Kasumi-1 (cell line): ENCODE measurements at regions not wholly inside any gene's neighbourhood (a gene's known extent, or its start where the extent isn't known, plus 50 kb on each side); places are given as distances from the start of the nearest gene placed in this dataset.

Experiments used
- DNase-seq, 2 experiments: peaks; one replicate each; lab custom pipeline; 2025; lab: John Stamatoyannopoulos, UW

DNA sequence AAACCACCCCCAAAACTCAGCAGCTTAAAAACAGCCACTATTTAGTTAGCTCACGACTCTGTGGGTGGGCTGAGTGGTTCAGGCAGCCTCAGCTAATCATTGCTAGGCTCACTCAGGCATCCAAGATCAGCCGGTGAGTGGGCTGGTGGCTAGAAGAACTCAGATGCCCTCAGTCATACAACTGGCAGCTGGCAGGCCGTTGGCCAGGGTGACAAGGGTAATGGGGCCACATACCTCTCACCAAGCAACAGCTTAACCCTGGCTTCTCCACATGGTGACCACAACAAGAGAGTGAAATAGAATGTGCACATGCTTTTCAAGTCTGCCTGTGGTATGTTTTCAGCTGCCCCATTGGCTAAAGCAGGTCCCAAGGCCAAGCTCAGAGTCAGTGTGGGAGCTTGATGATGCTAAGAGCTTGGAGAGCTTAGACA lies 435.4 kb upstream of the TSHZ3 start:
- no peak for DNase-seq

DNA sequence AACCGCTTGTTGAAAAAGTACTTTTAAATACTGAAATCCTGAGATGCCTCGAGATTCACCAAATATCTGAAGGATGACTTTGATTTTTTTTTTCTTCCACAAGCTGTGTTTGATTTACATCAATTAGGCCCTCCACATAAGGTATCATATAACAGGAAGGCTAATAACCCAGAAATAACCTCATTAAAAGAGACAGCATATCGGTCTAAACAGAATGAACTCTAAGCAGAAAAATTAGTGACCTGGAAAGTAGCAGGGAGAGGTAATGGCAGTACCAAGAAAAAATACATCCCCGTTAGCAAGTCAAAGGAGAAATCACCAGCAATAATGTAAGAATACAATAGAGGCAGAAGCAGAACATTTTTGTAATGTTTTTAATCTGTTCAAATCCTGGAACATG lies 452.4 kb upstream of the TSHZ3 start:
- DNase-seq = no peak

DNA sequence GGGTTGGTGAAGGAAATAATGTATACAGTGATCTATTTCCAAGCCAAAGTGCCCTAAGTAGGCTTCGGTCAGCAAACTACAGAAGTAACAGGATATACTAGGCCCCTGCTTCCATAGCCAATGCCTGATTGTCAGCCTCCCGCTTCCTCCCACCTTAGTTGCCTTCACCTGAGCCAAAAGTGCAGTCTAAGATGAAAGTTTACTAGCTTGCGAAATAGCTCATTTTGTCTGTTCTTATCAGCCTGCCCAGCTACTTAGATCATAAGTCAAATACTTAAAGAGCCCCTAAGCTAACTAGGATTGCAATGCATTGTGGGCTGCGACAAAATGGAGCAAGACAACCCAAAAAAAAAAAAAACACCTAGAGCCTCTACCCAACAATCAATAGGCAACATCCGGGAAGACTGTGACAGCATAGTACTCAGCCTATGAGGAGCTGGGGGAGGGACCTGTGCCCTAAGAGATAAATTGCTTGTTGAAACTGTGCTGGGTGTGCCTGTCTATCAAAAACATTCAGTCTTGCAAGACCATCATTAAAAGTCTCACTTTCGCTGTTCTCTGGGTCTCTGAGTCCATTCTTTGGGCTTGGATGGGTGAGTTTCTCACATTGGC lies 454.7 kb upstream of the TSHZ3 start:
- DNase-seq = no peak

DNA sequence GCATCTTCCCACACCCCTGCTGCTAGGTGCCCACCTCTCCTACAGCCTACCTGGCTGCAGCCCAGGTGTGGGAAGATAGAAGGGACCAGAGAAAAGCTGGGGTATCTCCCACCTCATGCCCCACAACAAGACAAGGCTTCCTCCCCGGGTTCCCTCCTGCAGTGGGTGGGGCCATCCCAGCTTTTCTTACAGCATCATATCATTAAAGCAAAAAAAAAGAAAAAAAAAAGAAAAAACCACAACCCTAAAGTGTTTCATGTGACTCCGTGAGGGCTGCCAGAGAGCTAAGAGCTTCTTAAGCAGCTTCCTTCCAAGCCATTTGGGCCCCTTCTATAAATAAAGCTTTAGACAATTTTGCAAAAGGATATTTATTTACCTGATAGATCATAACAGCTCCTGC lies 455.4 kb upstream of the TSHZ3 start:
- no peak for DNase-seq

DNA sequence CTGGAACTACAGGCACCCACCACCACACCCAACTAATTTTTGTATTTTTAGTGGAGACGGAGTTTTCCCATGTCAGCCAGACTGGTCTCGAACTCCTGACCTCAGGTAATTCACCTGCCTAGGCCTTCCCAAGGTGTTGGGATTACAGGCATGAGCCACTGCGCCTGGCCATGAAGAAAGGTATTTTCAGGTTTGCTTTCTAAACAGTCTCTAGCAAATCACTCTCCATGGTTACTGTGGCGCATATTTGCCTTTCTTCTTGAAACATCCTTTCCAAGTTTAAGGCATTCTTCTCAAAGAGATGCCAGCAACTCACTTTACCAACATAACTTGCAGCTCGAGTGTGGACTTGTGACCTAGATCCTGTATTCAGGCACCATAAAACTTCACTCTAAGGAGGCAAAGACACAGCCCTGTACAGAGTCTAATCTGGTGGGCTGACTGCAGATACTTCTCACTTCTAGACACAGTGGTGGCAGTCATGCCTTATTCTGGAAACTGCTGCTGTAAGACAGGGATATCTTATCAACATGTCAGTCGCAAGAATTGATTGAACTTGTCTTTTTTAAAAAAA lies 461.4 kb upstream of the TSHZ3 start:
- DNase-seq = no peak

DNA sequence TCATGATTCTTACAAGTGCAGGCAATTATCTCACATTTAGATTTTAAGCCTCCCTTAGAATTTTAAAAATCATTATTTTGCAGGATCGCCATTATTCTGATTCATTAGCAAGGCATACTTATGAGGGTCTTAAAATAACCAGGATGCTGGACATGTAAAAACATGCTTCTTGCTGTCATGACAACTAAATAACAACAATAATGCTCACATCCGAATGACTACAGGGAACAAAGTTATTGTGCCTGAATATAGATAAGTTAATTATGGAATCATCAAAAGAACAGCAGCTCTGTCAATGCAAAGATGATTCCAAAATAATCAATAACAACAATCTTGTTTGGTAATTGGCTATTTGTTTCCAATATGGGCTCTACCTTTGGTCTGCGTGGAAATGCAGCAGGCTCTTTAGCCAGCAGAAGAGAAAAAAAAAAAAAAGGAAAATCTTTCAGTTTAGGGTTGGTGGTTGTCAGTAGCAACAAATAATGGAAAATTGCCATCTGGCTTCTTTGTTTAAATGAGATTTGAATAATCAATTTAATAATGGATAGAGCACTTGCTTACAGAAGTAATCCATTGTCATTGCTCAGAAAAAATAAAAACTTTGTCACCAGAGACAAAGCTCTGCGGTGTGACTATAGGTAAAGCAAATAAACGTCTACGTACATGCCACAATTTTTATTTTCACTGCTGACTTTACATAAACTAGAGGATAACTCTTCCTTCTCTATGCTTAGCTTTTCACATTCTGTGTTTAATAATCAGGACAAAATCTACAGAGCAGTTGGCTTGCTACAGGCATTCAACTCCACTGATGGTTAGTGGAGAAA lies 468.9 kb upstream of the TSHZ3 start:
- no peak for DNase-seq

DNA sequence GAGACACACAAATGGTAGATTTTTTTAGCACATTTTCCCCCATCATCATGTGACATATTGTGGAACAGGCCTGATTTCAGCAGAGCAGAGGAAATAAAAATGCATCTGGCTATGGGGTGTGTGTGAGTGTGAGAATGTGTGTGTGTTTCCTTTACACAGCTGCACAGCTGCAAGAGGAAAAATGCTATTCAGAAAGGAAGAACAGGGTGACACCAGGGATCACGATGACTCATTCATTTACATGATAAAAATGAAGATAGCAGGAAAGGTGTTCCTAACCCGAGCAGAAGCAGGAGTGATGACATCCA lies 469.5 kb upstream of the TSHZ3 start:
- no peak for DNase-seq

DNA sequence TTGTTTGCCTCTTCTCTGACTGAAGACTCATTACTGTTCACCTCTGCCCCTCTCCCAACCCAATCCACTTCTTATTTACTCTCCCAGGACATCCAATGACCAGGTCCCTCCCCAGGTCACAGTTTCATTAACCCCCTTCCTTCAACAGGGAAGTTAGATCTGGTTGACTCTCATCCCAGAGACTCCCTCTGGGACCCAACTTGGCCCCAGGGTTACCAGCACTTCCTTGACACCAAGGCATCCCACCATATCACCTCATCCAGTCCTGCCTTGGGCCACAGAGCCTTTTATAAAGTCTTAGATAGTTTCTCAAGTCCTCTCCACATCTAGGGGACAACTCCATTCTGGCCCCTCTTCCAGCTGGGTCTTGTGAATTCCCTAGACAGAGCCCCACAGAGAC lies 470.6 kb upstream of the TSHZ3 start:
- DNase-seq = no peak

DNA sequence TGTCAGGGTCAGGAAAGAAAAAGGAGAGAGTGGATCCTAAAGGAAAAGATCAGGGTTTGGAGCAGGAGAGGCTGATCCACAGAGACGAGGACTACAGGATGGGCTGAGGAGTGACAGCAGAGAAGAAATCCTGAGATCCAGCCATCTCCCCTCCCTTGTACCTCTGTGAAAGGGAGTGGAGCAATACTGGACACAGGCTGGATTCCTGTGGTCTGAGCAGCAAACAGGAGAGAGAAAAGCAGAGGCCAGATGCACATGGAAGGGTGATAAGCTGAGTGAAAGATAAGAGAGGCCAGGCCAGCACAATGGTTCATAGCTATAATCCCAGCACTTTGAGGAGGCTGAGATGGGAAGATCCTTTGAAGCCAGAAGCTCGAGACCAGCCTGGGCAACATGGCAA lies 472.1 kb upstream of the TSHZ3 start:
- no peak for DNase-seq

DNA sequence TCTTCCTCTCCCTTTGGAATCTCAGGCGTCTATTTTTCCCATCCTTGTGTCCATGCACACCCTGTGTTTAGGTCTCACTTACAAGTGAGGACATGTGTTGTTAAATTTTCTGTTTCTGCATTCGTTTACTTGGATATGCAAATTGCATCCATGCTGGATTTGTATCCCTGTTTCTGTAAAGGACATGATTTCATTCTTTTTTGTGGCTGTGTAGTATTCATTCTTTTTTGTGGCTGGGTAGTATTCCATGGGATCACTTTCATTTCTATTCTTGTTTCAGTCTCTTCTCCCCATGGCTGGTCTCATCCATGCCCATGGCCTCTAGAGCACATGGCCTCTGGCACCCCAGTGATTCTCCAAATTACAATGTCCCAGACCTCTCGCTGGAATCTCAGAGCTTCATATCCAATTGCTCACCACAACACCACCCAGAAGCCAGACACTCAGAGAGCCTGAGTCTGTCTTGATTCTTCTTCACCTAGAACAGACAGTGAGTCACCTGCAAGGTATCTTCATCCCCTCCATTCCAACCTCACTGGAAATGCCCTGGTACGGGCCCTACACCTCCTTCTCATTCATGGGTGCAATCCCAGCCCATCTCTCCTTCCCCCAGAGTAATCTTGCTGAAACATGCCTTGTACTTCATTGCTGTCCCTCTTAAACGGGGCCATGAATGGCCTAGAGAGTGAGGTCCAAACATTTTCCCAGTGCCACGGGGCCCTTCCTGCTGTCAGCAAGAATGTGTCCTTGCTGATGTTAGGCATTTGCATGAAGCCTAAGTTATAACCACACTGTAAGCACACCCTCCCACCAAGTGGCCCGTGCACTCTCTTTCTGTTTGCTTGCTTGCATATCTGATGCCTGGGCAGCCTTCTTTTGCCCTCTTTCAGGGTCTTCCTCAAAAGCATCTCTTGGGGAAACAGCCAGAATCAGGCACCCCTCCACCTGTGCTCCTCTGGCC lies 476.2 kb upstream of the TSHZ3 start:
- no peak for DNase-seq

DNA sequence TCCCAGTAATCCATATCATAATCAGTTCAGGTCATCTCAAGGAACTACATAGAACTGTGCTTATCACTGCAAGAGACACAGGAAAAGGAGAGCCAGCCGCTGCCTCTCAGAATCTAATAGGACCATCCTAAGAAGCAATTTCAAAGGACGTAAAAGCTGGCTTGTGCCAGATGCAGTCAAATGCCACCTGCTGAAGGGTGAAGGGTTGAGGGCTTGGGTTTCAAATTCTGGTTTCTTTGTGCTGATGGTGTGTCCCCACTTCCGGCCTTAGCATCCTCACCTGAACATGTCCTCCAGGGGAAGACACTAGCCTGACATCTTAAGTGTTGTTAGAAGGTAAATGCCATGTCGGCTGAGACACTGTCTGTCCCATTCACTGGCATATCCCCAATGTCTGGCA lies 477.1 kb upstream of the TSHZ3 start:
- DNase-seq = no peak

DNA sequence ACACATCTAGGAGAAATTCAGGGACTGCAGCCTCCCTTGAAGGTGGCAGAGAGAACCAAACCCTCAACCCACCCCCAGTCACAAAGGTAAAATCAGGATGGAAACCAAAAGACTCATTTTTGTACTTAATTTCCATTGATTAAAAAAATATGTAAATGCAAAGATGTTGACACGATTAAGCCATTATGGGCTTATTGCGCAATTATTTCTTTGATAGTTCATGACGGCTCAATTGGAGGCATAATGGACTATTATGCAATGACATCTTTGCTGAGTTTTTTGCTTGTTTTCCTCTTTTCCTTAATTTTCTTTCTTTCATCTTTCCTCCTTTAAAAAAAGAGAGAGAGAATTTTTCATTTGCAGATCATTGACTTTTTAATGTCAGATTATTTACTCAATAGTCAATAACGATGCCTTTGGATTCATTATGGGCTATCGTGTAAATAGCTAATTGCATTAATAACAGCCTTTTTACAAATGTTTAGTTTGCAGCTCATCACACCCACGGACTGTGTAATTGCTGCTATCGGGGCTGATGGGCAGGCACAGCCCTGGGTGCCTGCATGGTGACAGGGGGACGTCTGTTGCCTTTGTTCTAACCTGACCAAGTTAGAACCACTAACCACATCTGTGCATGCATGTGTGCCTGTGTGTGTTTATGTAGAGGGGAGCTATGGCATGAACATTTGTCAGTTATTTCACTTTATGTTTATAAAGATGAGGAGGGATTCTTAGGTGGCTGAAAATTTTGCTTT lies 482.4 kb upstream of the TSHZ3 start:
- no peak for DNase-seq

DNA sequence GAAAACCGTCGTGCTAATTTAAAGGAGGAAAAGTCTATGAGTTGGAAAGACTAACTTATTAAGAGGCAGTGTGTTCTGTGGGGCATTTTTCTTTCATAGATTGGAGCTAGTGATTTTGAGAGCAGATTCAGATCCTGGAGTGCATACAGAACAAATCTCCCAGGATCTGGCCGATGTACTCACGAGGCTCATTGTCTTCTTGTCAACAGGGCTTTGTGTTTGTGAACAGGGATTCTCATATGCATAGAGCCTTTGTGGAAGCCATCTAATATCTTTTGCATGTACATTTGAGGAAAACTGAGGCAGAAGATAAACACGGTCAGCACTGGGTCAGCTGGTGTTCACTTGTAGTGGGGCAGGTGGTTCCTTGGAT lies 482.9 kb upstream of the TSHZ3 start:
- no peak for DNase-seq

DNA sequence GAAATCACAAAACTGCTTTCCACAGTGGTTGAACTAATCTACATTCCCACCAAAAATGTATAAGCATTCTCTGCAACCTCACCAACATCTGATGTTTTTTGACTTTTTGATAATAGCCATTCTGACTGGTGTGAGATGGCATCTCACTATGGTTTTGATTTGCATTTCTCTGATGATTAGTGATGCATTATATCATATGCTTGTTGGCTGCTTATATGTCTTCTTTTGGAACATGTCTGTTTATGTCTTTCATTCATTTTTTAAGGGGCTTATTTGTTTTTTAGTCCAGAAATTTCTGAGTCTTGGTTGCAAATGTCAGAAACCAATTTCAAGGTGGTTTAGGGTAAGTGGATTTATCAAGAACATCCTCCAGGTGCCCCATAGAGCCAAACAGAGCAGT lies 484.8 kb upstream of the TSHZ3 start:
- no peak for DNase-seq

DNA sequence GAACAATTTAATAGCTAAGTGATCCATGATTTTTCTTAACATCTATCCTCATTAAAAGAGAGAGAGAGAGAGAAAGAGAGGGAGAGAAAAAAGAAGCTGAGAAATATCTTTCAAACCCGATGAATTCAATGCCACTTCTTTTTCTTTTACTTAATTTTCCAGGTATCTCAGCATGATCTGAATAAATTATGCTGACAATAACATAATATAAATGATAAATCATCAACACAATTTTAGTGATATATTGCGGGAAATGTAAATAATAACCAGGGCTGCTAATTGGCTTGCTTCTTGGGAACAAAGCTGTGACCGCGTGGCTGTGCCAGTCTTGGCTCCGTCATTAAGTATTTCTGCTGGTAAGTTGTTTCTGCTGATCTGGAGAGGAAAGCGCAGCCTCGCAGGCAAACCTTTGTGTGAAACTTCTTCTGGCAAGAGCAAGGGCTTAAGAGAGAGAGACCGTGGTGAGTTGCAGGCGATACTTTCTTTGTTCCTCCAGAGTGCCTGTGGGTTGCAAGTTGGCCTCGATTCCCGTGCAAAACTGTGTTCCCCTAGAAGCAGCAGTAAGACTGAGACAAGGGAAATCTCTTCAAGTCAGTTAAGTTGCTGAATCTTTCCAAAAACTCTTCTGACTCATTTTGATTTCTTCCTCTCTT lies 489.1 kb upstream of the TSHZ3 start:
- no peak for DNase-seq

DNA sequence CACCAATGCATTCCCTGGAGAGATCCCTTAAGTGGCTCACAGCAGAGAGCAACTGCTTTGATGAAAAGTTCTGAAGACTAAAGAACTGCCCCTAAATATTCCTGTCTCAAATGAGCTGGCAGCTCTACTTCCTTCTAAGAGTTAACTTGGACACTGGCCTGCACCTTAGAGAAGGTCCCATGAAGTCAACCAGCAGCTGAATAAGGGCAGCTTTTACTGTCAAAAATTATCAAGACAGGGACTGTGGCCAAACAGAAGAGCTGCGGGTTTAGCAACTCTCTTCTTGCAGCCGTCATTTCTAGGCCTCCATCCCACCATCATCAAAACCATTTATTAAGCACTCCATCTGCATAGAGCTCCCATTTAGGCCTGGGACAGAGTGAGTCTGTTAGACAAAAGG lies 491.1 kb upstream of the TSHZ3 start:
- DNase-seq = no peak

DNA sequence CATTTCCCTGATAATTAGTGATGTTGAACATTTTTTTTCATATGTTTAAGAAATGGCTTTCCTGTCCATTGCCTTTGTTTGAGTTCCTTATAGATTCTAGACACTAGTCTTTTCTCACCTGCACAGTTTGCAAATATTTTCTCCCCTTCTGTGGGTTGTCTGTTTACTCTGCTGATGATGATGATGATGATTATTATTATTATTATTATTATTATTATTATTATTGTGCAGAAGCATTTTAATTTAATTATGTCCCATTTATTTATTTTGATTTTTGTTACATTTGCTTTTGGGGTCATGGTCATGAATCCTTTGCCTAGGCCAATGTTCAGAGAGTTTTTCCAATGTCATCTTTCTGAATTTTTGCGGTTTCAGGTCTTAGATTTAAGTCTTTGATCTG lies 492.5 kb upstream of the TSHZ3 start:
- no peak for DNase-seq

DNA sequence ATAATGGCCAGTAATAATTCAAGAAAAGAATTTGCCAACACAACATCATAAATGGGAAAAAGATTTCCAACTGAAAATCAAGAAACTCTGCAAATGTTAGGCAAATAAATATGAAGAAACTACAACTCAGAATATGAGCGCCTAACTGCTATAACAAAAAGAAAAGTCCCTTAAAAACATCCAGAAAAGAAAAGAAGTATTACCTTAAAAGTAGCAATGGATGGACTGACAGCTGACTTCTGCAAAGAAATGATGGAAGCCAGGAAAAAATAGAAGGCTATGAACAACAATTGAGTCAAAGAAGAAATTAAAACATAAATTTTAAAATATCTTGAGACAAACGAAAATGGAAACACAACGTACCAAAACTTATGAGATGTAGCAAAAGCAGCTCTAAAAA lies 482.3 kb upstream of the ZNF507 start:
- DNase-seq = no peak

DNA sequence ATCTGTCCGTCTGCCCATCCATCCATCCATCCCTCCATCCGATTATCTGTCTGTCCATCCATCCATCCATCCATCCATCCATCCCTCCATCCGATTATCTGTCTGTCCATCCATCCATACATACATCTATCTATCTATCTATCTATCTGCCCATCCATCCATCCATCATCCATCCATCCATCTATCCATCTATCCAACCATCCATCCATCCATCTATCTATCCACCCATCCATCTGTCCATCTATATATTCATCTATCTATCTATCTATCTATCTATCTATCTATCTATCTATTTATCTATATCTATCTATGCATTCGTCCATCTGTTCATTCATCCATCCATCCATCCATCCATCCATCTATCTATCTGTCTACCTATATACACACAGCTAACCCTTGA lies 471.1 kb upstream of the ZNF507 start:
- no peak for DNase-seq

DNA sequence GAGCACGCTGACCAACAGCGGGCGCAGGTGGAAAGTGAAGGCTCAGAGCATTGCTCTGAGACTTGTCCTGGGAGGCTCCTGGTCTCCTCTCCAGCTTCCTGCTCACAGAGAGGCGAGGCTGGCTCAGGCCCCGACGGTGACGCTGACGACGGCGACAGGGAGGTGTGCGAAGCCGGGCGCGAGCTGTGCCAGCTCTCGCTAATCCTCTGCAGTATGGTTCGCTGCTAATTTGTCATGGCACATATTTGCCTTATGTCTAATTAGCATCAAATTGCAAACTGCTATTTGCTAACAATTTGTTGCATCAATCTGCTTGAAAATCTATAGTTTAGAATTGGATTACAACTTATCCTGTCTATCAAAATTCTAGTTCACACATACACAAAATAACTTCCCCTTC lies 469.8 kb upstream of the ZNF507 start:
- no peak for DNase-seq

DNA sequence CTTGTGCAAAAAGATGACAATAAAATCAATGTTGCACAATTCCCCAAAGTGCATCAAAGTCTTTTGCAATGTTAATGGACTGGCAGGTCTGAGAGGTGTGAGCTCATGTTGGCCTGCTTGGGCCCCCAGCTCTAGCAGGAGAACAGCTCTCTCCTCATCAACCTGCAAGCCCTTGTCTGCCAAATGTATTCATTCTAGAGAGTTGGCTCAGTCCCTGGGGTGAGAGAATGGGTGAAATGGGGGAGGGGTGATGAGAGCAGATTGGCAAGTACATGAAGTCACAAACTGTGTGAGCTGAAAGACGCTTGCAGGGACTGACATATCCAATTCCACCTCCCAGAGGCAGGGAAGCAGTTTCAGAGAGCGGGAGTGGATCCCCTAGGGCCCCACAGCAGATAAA lies 465.1 kb upstream of the ZNF507 start:
- no peak for DNase-seq
